OCI-LY1 (cell line): ENCODE measurements at regions not wholly inside any gene's neighbourhood (a gene's known extent, or its start where the extent isn't known, plus 50 kb on each side); places are given as distances from the start of the nearest gene placed in this dataset.

Source experiments
- EZH2 ChIP-seq: fragments of 200-600 bp; sonication (generic), shearing (Covaris generic); IDR thresholded peaks from 2 replicates; pipeline ENCODE4 v1.8.0; 2017; ENCODE audit warnings: borderline replicate concordance, mixed run types, mild to moderate bottlenecking, antibody characterized with exemption, low read length, moderate library complexity, mixed read lengths
- TF ChIP-seq, protein P1 (sequence below): fragments of 200-600 bp; sonication (generic), shearing (Covaris generic); IDR thresholded peaks from 2 replicates; pipeline ENCODE4 v1.5.1; 2017; ENCODE audit warnings: mild to moderate bottlenecking, antibody characterized with exemption, low read length, moderate library complexity, mixed read lengths

DNA sequence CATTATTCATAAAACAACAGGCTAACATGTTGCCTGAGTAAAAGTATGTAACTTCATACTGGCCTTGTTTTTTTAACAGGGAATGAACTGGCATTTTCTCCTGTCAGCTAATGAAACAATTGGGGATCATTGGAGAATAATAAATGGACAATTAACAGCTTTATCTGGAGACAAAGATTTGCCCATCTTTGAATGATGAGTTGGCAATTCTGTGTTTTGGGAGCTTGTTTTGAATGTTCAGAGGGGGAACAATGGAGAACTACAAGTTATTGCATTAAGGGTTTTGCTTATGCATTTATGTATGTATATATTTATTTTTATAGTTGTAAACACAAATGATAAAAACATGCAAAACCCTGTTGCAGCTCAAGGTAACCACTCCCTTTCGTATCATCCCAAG, 150.3 kb downstream of the CBLN4 start:
- TF ChIP-seq, protein P1, sequence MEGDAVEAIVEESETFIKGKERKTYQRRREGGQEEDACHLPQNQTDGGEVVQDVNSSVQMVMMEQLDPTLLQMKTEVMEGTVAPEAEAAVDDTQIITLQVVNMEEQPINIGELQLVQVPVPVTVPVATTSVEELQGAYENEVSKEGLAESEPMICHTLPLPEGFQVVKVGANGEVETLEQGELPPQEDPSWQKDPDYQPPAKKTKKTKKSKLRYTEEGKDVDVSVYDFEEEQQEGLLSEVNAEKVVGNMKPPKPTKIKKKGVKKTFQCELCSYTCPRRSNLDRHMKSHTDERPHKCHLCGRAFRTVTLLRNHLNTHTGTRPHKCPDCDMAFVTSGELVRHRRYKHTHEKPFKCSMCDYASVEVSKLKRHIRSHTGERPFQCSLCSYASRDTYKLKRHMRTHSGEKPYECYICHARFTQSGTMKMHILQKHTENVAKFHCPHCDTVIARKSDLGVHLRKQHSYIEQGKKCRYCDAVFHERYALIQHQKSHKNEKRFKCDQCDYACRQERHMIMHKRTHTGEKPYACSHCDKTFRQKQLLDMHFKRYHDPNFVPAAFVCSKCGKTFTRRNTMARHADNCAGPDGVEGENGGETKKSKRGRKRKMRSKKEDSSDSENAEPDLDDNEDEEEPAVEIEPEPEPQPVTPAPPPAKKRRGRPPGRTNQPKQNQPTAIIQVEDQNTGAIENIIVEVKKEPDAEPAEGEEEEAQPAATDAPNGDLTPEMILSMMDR = no peak
- no peak for TF ChIP-seq EZH2
